NCI-H1092 treated with DMSO at 0.1 percent for 48 hours (cell line): ENCODE measurements at regions not wholly inside any gene's neighbourhood (a gene's known extent, or its start where the extent isn't known, plus 50 kb on each side); places are given as distances from the start of the nearest gene placed in this dataset.

ENCODE experiments used
- DNase-seq: peaks from one replicate; lab custom pipeline; 2025; lab: John Stamatoyannopoulos, UW

DNA sequence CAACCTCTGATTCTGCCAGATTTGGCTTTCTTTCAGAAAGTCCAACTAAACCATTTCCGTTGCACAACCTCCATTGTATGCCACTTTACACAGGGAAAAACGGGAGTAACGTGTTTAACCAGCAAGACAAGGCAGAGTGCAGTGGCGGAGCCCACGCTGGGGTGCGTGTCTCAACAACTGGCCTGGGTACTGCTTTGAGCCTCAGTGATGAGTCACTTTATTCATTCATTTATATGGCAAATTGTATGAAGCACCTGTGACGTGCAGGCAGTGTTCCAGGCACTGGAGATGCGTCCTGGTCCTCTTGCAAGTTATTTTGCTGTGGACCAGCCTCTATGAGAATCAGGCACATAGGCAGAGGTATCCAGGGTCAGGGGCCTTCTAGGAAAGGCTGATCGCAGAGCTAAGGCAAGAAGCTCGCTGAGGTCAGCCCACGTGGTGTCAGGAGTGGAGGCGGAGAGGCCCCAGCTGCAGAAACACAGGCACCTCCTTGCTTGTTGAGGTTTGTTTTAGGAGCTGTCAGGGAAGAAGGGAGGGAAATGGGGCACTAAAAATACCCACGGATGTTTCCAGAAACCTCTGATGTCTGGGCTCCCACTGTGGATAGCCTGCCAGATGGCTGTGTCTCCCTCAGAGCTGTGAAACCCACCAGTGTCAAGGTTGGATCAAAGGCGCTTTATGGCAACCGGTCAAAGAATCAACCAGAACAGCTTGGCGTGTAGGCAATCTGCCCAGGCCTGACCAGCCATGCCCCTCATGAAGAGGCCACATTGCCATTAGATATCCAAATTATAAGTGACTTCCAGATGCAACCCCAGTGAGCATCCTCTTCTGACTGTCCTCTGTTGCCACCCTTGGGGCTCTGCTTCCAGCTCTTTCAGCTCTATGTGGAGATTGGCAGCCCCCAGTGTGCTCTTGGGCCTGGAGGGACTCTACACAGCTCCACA lies 157.2 kb downstream of the CD83 start:
- DNase-seq, result no peak

DNA sequence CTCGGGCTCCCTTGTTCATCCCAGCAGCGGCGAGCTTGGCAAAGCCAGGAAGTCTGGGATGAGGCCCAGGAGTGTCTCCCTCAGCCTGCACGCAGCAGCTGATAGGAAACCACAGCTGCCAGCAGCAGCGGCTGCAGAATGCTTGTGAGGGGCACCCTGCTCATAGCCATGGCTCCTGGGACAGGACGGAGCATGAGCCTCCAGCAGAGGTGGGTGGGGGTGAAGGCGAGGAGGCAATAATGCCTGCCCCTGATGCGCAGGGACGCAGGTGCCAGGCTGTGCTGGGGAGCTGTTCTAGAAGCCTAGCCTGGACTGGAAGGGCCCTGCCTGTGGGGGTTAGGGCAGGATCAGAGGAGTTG lies 157.9 kb downstream of the CD83 start:
- DNase-seq, result no peak

DNA sequence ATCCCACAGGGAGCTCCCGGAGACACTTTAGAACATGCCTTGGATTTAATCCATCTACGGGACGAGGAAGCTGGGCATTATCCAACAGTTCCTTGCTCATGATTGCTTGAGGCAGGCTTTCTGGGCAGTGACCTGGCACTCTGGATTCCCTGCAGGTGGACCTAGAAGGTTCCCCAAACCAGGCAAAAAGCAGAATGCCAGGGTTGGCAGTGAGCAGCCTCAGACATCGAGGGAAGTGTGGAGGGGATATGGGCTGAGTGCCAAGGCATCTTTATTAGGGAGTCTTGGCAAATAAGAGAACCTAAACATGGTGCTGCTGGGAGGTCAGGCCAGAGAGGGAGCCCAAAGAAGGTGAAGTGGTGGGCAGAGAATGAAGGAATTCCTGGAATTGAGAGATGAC lies 158.5 kb downstream of the CD83 start:
- DNase-seq, result no peak

DNA sequence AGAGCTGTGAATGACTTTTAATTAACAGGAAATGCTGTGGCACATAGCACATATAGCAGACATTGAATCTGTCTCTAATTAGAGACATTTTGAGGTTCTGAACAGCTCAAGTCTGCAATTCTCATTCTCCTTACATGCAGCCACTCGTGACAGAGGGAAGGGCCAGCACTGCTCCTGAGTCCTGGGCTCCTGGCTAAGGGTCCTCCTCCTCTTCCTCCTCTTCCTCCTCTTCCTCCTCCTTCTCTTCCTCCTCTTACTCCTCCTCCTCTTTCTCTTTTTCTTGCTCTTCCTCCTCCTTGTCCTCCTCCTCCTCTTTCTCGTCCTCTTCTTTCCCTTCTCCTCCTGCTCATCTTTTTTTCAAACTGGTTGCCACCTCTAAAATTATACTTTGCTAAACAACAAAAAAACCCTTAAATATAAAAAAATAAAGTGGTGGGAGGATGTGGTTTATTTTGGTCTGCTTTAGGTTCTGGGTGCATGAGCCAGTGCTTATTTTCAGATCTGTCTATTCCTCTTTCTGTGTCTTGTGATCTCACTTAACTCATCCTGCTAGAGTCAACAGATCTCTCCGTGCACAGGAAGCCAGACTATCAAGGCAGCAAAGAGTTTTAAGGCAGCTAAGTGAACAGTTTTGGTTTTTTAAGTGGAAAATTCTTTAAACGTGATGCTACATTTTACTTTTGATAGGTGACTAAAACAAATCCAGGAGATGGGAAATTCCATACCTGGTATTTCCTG lies 159.3 kb downstream of the CD83 start:
- DNase-seq, result no peak

DNA sequence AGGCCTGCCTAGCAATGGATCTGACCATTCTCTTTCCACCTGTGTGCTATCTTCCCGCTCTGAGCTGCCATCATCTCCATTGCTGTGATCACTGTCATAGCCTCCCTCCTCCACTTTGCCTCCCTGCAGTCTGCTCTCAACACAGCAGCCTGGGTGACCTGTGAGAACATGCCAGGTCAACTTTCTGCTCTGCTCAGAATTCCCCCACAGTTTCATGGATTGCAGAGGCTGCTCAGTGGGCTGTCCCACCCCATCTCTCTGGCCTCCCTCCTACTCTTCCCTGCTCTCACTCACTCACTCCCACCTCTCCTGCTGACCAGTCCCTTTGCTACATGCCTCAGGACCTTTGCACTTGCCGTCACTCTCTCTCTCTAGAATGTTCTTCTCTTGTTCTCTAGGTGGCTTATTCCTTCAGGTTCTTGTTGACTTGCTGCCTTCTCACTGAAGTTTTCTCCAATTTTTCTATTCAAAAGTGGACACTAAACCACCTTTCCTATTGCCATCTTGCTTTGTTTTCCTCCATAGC lies 159.9 kb downstream of the CD83 start:
- no peak for DNase-seq

DNA sequence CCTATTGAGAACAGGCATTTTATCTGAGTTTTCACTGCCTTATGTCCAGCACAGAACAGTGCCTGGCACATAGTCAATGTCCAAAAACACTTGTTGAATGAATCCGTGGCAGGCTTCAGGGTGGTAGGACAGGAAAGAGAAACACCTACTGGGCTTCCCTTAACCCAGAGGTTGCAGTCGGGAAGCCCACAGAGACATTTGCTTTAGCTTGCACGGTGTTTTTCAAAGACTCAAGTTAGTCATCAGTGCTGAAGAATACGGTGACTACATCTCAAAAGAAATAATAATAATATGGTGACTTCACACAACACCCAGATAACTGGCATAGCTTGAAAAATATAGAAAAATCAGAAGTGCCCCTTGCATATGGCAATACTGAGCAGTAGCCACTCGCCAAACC lies 160.4 kb downstream of the CD83 start:
- DNase-seq, result no peak

DNA sequence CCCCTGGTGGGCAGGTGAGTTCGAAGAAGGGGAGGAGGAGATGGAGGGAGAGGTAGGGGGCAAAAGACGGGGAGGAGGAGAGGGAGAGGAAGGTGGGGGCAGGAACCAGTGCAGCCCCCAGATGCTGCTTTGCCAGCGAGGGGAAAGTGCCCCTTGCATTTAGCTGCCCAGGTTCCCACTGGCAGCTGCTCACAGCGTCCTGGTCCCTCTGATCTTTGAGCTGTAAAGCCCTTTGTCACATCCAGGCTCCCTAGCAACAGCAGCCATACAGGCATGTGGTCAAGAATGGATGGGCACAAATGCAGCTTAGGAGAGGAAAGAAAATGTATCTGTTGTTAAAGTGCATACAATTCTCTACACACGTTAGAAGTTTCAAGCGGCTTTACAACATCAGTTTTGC lies 160.9 kb downstream of the CD83 start:
- no peak for DNase-seq

DNA sequence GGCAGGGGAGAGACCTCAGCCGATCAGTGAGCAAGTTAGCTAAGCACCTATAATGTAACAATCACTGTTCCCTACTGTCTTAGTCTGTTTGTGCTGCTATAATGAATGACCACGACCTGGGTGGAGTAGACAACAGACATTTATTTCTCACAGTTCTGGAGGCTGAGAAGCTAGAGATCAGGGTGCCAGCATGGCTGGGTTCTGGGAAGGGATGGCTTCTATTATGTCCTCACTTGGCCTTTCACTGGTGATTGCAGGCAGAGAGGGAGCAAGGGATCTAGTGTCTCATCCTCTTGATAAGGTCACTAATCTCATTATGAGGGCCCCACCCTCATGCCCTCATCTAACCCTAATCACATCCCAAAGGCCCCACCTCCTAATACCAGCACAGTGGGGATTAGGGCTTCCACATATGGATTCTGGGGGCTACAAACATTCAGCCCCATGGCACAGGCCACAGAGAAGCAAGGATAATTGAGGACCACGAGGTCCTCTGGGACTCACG lies 162.5 kb downstream of the CD83 start:
- no peak for DNase-seq

DNA sequence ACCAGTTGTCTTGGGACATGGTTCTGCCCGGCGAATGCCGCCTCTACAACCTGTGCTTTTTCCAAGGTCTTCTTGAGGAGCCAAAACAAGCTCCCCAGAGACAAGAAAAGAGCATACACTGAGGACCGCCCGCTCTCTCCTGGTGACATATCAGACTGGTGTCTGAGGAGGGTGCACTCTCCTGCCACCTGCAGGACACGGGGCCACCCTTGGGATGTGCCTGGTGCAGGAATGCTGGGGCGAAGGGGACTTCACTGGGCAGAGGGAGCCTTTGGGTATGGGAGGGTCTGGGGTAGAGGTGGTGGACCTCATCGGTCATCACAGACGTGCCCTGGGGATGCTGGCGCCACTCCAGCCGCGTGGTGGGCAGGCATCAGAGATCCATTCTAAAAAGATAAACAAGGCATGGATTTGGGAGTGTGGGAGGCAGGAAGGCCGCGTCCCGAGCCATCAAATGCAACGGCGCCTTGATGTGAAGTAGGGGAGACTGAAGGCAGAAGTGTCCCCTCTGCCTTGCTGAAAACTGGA lies 163.3 kb downstream of the CD83 start:
- no peak for DNase-seq

DNA sequence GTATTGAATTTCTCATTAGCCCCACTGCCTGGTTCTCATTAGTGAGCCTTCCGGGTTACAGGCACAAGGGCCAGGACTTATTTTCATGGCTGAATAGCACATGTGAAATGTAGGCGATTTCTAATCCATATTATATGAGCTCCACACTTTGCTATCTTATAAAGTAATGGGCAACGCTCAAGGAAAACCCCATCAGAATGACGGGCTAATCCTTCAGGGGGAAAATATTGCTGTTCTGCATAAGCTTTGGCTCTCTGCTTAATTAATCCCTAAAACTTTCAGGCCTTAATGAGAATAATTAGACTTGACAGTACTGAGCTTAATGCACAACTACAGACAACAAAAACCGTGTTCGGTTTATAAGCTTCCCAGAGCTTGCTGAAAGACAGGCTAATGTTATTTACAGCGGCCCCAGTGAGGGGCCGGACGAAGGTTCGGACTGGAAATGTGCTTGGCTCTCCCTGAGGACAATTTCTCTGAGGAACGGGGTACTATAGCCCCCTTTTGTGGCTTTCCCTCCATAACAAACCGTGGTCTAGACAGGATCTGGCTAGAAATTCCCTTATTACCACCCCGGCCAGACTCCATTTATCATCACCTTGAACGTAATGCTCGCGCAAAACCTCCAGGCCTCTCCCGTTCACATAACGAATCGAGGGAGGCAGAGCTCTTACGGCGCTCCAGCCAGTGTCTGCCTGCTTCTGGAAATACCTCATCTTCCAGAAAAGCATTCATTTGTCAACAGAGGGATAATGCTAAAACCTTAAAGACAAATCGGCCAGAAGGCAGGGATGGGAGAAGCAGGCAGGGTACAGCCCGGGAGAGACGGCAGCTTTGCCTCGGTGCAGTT lies 164.5 kb downstream of the CD83 start:
- no peak for DNase-seq

DNA sequence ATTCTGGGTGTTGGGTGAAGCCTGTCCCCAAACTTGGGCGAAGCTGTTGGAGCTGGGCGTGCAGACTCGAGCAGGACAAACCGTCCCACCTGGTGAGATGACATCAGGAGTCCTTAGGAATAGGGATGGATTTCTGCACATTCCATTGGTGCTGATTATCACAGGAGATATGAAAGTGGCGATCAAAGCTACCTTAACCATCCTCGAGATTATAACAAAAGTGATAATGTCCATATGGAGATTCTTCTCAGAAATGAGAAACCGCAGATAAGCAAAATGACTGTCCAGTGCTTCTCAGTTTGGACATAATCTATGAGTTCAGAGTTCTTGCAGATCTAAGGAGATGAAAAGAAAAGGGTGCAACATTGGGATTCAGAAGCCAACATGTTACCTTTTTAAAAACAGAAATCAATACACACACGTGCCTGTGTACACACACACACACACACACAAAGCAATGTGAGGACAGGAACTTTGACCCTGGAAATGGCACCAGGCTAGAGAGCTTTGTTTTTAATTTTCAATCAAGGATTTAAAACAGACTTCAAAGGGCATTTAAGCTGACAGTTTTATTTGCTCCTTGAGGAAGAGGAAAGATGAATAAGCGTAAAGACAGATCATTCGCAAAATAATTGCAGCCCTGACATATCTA lies 165.4 kb downstream of the CD83 start:
- no peak for DNase-seq

DNA sequence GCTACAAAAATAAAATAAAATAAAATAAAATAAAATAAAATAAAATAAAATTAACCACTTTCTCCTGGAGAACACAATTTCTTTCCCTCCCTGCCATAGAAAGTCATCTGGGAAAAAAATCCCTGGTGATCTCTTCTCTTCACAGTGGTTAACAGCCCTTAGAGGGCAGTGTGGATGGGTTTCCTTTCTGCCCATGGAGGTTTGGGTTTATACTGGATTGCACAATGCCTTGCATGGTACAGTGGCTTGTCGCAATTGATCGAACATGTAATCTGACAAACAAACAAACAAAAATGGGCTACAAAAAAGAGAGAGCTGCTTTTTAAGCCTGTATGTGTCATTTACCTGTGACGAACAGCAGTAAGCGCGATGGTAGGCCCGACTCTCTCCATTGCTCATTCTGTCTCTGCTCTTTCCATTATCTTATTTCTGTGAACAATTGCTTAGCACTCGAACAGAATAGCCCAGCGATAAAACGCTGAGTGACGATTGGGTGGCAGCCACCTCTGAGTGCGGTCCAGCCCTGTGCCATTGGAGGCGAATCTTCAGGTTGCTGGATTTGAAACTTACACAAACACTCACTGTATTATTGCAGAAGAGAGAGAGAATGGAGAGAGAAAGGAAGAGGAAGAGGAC lies 166.1 kb downstream of the CD83 start:
- DNase-seq, result no peak

DNA sequence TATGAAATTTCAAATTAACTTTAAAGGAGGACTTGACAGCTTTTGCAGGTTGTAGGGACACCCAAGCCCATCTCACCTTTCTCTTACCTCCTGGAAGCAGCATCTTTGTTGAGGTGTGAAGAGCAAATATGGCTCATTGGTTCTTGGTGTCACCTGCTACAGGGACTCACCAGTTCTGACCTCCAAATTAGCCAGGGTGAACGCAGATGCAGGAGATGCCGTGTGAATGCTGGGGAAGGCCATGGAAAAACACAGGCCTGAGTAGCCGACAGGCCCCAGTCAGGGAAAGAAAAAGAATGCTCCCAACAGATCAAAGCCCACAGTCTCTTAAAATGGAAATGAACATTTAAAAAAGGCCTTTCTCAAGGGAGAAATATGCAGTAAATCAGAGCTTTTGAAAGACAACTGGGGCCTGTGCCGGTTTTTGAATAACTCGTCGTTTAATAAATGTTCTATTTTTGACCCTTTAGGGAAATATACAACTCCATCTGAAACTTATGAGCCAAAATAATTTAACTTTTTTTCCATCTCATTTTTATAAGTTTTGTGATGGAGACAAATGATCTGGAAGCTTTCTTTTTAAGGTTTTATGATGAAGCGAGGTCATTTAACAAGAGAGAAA lies 167.5 kb downstream of the CD83 start:
- DNase-seq, result no peak

DNA sequence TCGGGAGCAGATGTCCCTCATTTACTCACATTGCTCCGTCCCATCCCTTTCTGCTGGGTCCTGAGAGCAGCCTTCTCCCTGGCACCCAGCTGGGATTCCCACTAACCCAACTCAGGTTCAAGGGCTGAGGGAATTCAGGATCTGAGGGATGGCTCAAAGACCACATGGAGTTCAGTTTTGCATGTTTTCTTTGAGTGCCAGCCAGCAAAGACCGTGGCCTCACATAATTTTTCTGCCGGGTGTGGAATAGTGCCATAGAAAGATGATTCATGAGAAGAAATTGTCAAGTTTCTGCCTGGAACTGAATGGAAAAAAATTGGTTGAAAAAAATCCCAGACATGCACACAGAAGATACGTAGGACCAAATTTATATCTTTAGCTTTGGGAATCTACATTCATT lies 168.6 kb downstream of the CD83 start:
- no peak for DNase-seq

DNA sequence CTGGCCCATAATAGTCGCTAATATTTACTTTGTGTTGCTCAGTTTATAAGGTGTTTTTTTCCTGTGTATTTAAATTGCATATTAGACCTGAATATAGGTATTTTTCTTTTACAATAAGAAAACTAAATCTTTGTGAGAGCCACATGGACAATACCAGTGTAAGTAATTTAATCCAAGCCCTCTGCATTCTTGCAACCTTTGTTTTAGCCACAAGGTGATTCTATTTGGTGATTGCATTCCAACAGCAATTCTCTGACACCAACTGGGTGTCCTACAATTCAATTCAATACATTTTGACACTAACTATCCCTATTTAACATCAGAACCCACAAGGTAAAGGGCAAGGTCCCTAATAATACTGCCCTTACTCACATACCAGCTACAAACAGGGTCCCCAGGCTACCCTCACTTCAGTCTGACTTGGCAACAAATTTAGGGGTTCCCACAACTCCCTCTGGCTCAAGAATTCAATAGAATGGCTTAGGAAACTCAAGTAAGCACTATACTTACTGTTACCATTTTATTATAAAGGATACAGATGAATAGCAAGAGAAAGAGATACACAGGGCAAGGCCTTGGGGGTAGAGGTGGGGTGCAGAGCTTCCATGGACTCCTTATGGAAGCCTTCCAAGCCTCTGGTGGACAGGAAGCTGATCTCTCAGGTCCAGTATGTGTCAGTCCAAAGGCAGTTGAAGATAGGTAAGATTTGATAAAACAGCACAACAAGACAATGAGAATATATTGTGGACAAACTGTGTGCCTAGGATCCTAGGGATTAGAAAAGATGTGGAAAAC lies 169.3 kb downstream of the CD83 start:
- DNase-seq, result no peak

DNA sequence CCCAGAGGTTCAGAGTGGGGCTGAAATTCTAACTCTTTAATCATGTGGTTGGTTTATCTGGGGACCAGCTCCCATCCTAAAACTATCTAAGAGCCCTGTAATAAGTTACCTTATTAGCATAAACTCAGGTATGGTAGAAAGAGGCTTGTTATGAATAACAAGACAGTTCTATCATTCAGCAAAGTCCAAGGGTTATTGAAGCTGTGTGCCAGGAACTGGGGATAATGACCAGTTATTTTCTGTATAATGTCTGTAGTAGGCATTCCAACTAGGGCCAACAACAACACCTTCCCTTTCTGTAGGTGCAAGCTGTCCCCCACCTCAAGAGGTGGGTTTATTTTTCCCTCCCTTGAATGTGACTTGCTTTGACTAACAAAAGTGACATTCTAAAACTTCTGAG lies 170.1 kb downstream of the CD83 start:
- no peak for DNase-seq

DNA sequence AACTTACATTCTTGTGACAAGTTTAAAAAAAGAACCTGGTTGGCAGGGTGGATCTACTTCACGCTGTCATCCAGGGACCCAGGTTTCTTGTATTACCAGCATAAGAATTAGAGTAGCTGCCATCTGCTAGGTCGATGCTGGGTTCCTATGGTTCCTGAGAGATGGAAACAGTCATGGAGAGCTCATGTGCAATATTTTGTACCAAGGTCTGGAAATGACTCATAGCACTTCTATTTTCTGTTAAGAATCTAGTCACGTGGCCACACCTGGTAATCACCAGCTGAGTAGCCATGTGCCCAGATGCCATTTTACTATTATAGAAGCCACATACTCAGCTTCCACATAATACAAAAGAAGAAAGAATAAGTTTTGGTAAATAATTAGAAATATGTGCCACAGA lies 171.3 kb downstream of the CD83 start:
- DNase-seq, result no peak

DNA sequence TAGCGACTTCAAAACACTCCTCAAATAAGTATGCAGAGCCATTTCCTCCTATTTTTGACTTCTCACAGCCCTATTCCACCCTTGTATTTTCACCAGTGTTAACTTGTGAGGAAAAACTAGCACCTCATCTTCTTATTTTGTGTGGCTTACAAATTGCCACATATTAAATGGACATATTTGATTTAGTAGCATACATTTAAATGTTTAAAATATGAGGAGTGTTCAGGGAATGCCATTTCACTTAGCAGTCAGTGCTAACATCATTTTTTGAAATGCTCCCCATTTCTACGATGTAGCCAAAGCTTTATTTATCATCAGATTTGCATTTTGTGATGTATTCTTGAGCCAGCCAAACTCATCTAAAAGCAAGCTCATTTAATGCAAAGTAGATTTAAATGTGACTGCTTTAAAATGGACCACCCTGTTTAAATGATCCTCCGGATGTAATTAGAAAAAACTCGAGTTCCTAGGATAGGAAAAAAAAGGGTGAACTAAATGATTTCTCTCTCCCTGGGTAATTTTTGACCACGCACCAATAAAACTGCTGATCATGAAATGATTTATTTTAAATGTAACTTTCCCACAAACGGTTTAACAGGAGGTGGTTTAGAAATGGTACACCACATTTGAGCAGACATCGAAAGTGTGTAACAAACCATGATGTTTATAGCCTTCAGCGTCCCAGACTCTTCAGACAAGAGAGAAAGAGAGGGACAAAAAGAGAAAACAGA lies 172.6 kb downstream of the CD83 start:
- no peak for DNase-seq
